DND-41 (cell line): ENCODE measurements at regions not wholly inside any gene's neighbourhood (a gene's known extent, or its start where the extent isn't known, plus 50 kb on each side); places are given as distances from the start of the nearest gene placed in this dataset.

Experiments
- ATAC-seq: fragments of 200-7000 bp; cut with Tn5 transposase; 3 replicates; pipeline ENCODE4 v1.9.1; 2021; ENCODE audit warnings: low read depth; ENCODE audit not compliant: insufficient read depth
- DNase-seq: peaks from one replicate; pipeline ENCODE4 v3.0.0-alpha.2; 2020
- H2AFZ ChIP-seq: 2 replicates; pipeline ENCODE4 v1.6.0; 2012; ENCODE audit warnings: low read depth, low read length
- H3K27ac ChIP-seq: 2 replicates; pipeline ENCODE4 v1.5.1; 2012; ENCODE audit warnings: low read length, inconsistent platforms
- H3K27me3 ChIP-seq: fragments of 200-600 bp; sonication (generic); 2 replicates; pipeline ENCODE4 v1.6.0; 2012; ENCODE audit warnings: low read length, mild to moderate bottlenecking, inconsistent platforms; ENCODE audit not compliant: insufficient read depth, poor library complexity
- H3K36me3 ChIP-seq: 2 replicates; pipeline ENCODE4 v1.5.1; 2012; ENCODE audit warnings: low read length, inconsistent platforms; ENCODE audit not compliant: insufficient read depth
- H3K4me1 ChIP-seq: 2 replicates; pipeline ENCODE4 v1.5.1; 2012; ENCODE audit warnings: mild to moderate bottlenecking, low read length; ENCODE audit not compliant: insufficient read depth
- H3K4me2 ChIP-seq: 2 replicates; pipeline ENCODE4 v1.6.0; 2012; ENCODE audit warnings: mild to moderate bottlenecking, moderate library complexity, low read length, inconsistent platforms; ENCODE audit not compliant: insufficient read depth
- H3K4me3 ChIP-seq, 2 experiments: fragments of 200-600 bp in 1 of 2; shearing (Covaris generic) in 1 of 2; 2 replicates each; pipeline ENCODE4 v1.5.1; 2012 to 2016; ENCODE audit warnings: inconsistent platforms in 2 of 2, low read length in 2 of 2, mild to moderate bottlenecking in 2 of 2, low read depth in 1 of 2, moderate library complexity in 1 of 2
- H3K79me2 ChIP-seq: 2 replicates; pipeline ENCODE4 v1.6.0; 2012; ENCODE audit warnings: low read length, inconsistent platforms; ENCODE audit not compliant: insufficient read depth
- H3K9ac ChIP-seq: 2 replicates; pipeline ENCODE4 v1.6.0; 2012; ENCODE audit warnings: low read depth, mild to moderate bottlenecking, inconsistent platforms, low read length, moderate library complexity
- H3K9me3 ChIP-seq: 2 replicates; pipeline ENCODE4 v1.5.1; 2012; ENCODE audit warnings: low read length, moderate library complexity, mild to moderate bottlenecking, inconsistent platforms; ENCODE audit not compliant: insufficient read depth, severe bottlenecking
- H4K20me1 ChIP-seq: 2 replicates; pipeline ENCODE4 v1.6.0; 2012; ENCODE audit warnings: low read length; ENCODE audit not compliant: insufficient read depth
- CTCF ChIP-seq: IDR thresholded peaks from 2 replicates; pipeline ENCODE4 v1.5.1; 2012; ENCODE audit warnings: borderline replicate concordance, low read length, moderate library complexity, mild to moderate bottlenecking; ENCODE audit not compliant: poor library complexity, severe bottlenecking; ENCODE audit errors: extremely low read depth
- EZH2 ChIP-seq: IDR thresholded peaks from 3 replicates; pipeline ENCODE4 v1.6.1; 2012; ENCODE audit warnings: borderline replicate concordance, low read depth, mild to moderate bottlenecking, moderate library complexity, low read length, inconsistent platforms; ENCODE audit not compliant: severe bottlenecking

- no peaks in the 10 kb centered on the region for H4K20me1 ChIP-seq
- H3K4me1 ChIP-seq, result no peaks in the 10 kb centered on the region
- no peaks in the 10 kb centered on the region for H3K9me3 ChIP-seq
- TF ChIP-seq EZH2 (no peak), CTCF (no peak)
- no peak overlapping the region for H3K27ac ChIP-seq
- H3K36me3 ChIP-seq, result no peaks in the 10 kb centered on the region
- ATAC-seq, result no peak
- no peaks in the 10 kb centered on the region for H3K79me2 ChIP-seq
- H2AFZ ChIP-seq, result no peak overlapping the region
- H3K4me2 ChIP-seq, result no peak overlapping the region
- no peak overlapping the region for H3K9ac ChIP-seq
- H3K4me3 ChIP-seq, result no peak overlapping the region
- no peak for DNase-seq
- no peaks in the 10 kb centered on the region for H3K27me3 ChIP-seq
These were observed 55.9 kb upstream of the SERP2 start for GRCh38 chr13:44317752-44318151.

GRCh38 chr13:44318161-44318560 is 55.5 kb upstream of the SERP2 start:
- Histone ChIP-seq H3K4me2 (no peak overlapping the region), H3K4me3 (no peak overlapping the region), H4K20me1 (no peaks in the 10 kb centered on the region), H3K36me3 (no peaks in the 10 kb centered on the region), H2AFZ (no peak overlapping the region), H3K27ac (no peak overlapping the region), H3K27me3 (no peaks in the 10 kb centered on the region), H3K9ac (no peak overlapping the region), H3K4me1 (no peaks in the 10 kb centered on the region), H3K9me3 (no peaks in the 10 kb centered on the region), H3K79me2 (no peaks in the 10 kb centered on the region)
- ATAC-seq, result no peak
- no peak for DNase-seq
- TF ChIP-seq EZH2, result no peak
- no peak for TF ChIP-seq CTCF

GRCh38 chr13:44320611-44321010 is 53.0 kb upstream of the SERP2 start:
- no peak overlapping the region for H3K27ac ChIP-seq
- no peak overlapping the region for H3K9ac ChIP-seq
- H3K36me3 ChIP-seq, result no peaks in the 10 kb centered on the region
- H3K79me2 ChIP-seq, result no peaks in the 10 kb centered on the region
- H3K4me1 ChIP-seq, result no peaks in the 10 kb centered on the region
- no peaks in the 10 kb centered on the region for H4K20me1 ChIP-seq
- DNase-seq (no peak), ATAC-seq (no peak)
- TF ChIP-seq CTCF (no peak), EZH2 (no peak)
- no peaks in the 10 kb centered on the region for H3K9me3 ChIP-seq
- no peak overlapping the region for H3K4me3 ChIP-seq
- no peak overlapping the region for H3K4me2 ChIP-seq
- H3K27me3 ChIP-seq, result no peaks in the 10 kb centered on the region
- H2AFZ ChIP-seq, result no peak overlapping the region

GRCh38 chr13:44321961-44322360 is 51.7 kb upstream of the SERP2 start:
- H3K9ac ChIP-seq, result no peak overlapping the region
- no peaks in the 10 kb centered on the region for H4K20me1 ChIP-seq
- no peak overlapping the region for H3K4me2 ChIP-seq
- H3K27me3 ChIP-seq, result no peaks in the 10 kb centered on the region
- no peak for TF ChIP-seq CTCF
- TF ChIP-seq EZH2, result no peak
- ATAC-seq (no peak), DNase-seq (no peak)
- no peaks in the 10 kb centered on the region for H3K9me3 ChIP-seq
- H3K4me3 ChIP-seq, result no peak overlapping the region
- H3K27ac ChIP-seq, result no peak overlapping the region
- H3K36me3 ChIP-seq, result no peaks in the 10 kb centered on the region
- H2AFZ ChIP-seq, result no peak overlapping the region
- H3K4me1 ChIP-seq, result no peaks in the 10 kb centered on the region
- H3K79me2 ChIP-seq, result no peaks in the 10 kb centered on the region
